ENCODE measurements at regions not wholly inside any gene's neighbourhood (a gene's known extent, or its start where the extent isn't known, plus 50 kb on each side); places are given as distances from the start of the nearest gene placed in this dataset.

DNA sequence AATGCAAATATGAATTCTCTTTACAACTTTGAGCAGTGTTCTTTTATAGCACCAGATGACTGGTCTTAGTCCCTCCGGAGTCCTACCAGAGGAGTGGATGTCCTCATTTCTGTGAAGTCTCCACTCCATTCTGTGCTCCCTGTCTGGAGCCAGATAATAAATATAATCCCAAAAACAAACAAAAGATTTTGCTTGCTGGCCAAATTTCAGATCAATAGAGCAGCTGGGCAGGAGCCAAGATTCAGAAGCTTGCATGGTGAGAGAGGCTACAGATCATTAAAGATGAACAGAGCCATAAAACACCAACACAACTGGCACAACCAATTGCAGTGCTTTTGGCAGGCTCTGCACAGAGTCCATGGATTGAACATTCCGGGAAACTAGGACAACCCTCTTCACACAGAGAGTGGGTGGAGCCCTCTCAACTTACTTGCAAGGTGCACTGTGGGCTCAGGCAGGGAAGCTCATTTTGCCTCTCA is 231.5 kb upstream of the SNX7 start:
- peak in 3 of 5 donors; percentile 10 to 25 (median 19) for DNase-seq
- no peak overlapping the region for H3K27ac ChIP-seq (ENCODE audit: low read depth in 2 of 2, low read length in 2 of 2)
- intact Hi-C loops (cut with DNase I), result no loop called here
- H3K9ac ChIP-seq (ENCODE audit: low read length in 3 of 3), result no peak overlapping the region
- no peaks in the 10 kb centered on the region for H3K9me3 ChIP-seq (ENCODE audit: control insufficient read depth in 2 of 3, insufficient read depth in 1 of 3, low read length in 3 of 3)
- H3K4me1 ChIP-seq (ENCODE audit: control insufficient read depth in 2 of 3, insufficient read depth in 2 of 3, low read depth in 1 of 3, low read length in 3 of 3), result peaks cover 0 to 6% (median 0%) of the 10 kb centered on the region in 3 donors
- no peak overlapping the region for H3K4me3 ChIP-seq (ENCODE audit: low read length in 3 of 3)
- H3K27me3 ChIP-seq (ENCODE audit: control insufficient read depth, insufficient read depth, low read length), result no peaks in the 10 kb centered on the region
- FAIRE-seq, result no peak
- no peaks in the 10 kb centered on the region for H3K36me3 ChIP-seq (ENCODE audit: control insufficient read depth in 2 of 3, insufficient read depth in 3 of 3, low read length in 3 of 3)
- TF ChIP-seq, protein P1, sequence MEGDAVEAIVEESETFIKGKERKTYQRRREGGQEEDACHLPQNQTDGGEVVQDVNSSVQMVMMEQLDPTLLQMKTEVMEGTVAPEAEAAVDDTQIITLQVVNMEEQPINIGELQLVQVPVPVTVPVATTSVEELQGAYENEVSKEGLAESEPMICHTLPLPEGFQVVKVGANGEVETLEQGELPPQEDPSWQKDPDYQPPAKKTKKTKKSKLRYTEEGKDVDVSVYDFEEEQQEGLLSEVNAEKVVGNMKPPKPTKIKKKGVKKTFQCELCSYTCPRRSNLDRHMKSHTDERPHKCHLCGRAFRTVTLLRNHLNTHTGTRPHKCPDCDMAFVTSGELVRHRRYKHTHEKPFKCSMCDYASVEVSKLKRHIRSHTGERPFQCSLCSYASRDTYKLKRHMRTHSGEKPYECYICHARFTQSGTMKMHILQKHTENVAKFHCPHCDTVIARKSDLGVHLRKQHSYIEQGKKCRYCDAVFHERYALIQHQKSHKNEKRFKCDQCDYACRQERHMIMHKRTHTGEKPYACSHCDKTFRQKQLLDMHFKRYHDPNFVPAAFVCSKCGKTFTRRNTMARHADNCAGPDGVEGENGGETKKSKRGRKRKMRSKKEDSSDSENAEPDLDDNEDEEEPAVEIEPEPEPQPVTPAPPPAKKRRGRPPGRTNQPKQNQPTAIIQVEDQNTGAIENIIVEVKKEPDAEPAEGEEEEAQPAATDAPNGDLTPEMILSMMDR (IDR thresholded peaks at IDR 0.05; ENCODE audit: borderline replicate concordance, extremely low read depth, insufficient read depth), result no peak

DNA sequence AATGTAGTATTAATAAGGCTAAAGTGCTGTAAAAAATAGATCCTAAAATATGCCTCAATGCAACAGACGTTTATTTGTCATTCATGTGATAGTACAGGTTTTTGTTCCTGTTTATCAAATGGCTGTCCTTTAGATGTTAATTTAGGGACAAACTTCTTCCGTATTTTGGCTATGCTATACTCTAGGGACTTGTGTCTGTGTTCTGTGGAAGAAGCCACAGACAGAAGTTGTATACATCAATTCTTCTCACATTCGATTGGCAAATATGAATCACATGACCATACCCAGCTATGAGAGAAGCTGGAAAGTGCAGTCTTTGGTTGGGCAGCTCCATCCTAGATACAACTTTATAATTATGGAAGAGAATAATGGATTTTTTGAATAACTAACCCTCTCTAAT is 232.7 kb upstream of the SNX7 start:
- Histone ChIP-seq H3K27ac (ENCODE audit: low read depth in 2 of 2, low read length in 2 of 2) (no peak overlapping the region), H3K4me3 (ENCODE audit: low read length in 3 of 3) (no peak overlapping the region), H3K9me3 (ENCODE audit: control insufficient read depth in 2 of 3, insufficient read depth in 1 of 3, low read length in 3 of 3) (no peaks in the 10 kb centered on the region), H3K9ac (ENCODE audit: low read length in 3 of 3) (no peak overlapping the region), H3K4me1 (ENCODE audit: control insufficient read depth in 2 of 3, insufficient read depth in 2 of 3, low read depth in 1 of 3, low read length in 3 of 3) (peaks cover 0 to 6% (median 0%) of the 10 kb centered on the region in 3 donors), H3K27me3 (ENCODE audit: control insufficient read depth, insufficient read depth, low read length) (no peaks in the 10 kb centered on the region), H3K36me3 (ENCODE audit: control insufficient read depth in 2 of 3, insufficient read depth in 3 of 3, low read length in 3 of 3) (no peaks in the 10 kb centered on the region)
- intact Hi-C loops (cut with DNase I), result no loop called here
- FAIRE-seq (no peak), DNase-seq (no peak)
- TF ChIP-seq, protein P1 (IDR thresholded peaks at IDR 0.05; ENCODE audit: borderline replicate concordance, extremely low read depth, insufficient read depth), result no peak

DNA sequence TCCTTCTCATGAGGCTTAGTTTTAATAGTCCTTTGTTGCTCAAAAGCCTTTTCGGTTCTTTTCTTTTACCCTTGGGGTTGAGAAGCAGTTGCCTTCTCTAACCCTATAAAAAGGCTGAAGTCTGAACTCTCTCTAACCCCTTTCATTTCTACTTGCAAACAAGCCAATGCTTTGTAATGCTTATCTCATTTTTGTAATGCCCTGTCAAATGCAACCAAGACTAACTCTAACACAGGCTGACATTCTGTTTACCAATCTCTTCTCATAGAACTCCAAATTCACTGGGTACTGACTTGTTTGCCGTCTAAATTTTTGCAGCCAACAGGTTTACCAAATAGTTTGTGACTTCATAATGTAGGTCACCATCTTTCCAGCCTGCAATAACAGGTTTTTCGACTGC is 233.9 kb upstream of the SNX7 start:
- Histone ChIP-seq H3K4me3 (ENCODE audit: low read length in 3 of 3) (no peak overlapping the region), H3K36me3 (ENCODE audit: control insufficient read depth in 2 of 3, insufficient read depth in 3 of 3, low read length in 3 of 3) (no peaks in the 10 kb centered on the region), H3K27ac (ENCODE audit: low read depth in 2 of 2, low read length in 2 of 2) (no peak overlapping the region), H3K4me1 (ENCODE audit: control insufficient read depth in 2 of 3, insufficient read depth in 2 of 3, low read depth in 1 of 3, low read length in 3 of 3) (peaks cover 0 to 6% (median 0%) of the 10 kb centered on the region in 3 donors), H3K27me3 (ENCODE audit: control insufficient read depth, insufficient read depth, low read length) (no peaks in the 10 kb centered on the region), H3K9me3 (ENCODE audit: control insufficient read depth in 2 of 3, insufficient read depth in 1 of 3, low read length in 3 of 3) (no peaks in the 10 kb centered on the region), H3K9ac (ENCODE audit: low read length in 3 of 3) (no peak overlapping the region)
- FAIRE-seq, result no peak
- TF ChIP-seq, protein P1 (IDR thresholded peaks at IDR 0.05; ENCODE audit: borderline replicate concordance, extremely low read depth, insufficient read depth), result no peak
- intact Hi-C loops (cut with DNase I), result no loop called here
- no peak for DNase-seq

DNA sequence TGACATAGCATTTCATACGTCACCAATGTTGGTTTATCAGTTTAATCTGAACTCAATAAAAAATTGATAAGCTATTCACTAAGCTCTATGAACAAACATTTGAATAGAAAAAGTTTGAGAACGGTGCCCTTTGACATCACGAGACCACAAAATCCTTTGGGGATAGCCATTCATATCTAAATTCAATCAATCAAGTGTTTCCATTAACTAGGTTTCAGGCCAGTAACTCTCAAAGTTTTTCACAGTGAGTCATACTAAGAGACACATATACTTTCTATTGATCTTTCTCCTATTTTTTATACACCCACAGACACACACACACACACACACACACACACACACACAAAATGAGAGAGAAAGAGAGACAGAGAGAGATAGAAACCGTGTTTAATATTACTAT is 235.4 kb upstream of the SNX7 start:
- no peak for DNase-seq
- H3K9me3 ChIP-seq (ENCODE audit: control insufficient read depth in 2 of 3, insufficient read depth in 1 of 3, low read length in 3 of 3), result no peaks in the 10 kb centered on the region
- H3K4me3 ChIP-seq (ENCODE audit: low read length in 3 of 3), result no peak overlapping the region
- H3K36me3 ChIP-seq (ENCODE audit: control insufficient read depth in 2 of 3, insufficient read depth in 3 of 3, low read length in 3 of 3), result no peaks in the 10 kb centered on the region
- FAIRE-seq, result no peak
- TF ChIP-seq, protein P1 (IDR thresholded peaks at IDR 0.05; ENCODE audit: borderline replicate concordance, extremely low read depth, insufficient read depth), result no peak
- H3K4me1 ChIP-seq (ENCODE audit: control insufficient read depth in 2 of 3, insufficient read depth in 2 of 3, low read depth in 1 of 3, low read length in 3 of 3), result peaks cover 0 to 6% (median 0%) of the 10 kb centered on the region in 3 donors
- intact Hi-C loops (cut with DNase I), result no loop called here
- H3K9ac ChIP-seq (ENCODE audit: low read length in 3 of 3), result no peak overlapping the region
- no peak overlapping the region for H3K27ac ChIP-seq (ENCODE audit: low read depth in 2 of 2, low read length in 2 of 2)
- H3K27me3 ChIP-seq (ENCODE audit: control insufficient read depth, insufficient read depth, low read length), result no peaks in the 10 kb centered on the region

Data from kidney (tissue), 13 donors.